HG03064 (cell line): ENCODE measurements at regions not wholly inside any gene's neighbourhood (a gene's known extent, or its start where the extent isn't known, plus 50 kb on each side); places are given as distances from the start of the nearest gene placed in this dataset.
"Not testable (repeated sequence)": the region's sequence is repeated elsewhere in the genome, so short reads cannot be mapped to it uniquely, and the experiment has no call there.

Experiments used
- ATAC-seq: cut with Tn5 transposase; IDR thresholded peaks from one replicate; pipeline ENCODE4 v1.9.1; 2021; ENCODE audit warnings: low read depth; ENCODE audit not compliant: unreplicated experiment

DNA sequence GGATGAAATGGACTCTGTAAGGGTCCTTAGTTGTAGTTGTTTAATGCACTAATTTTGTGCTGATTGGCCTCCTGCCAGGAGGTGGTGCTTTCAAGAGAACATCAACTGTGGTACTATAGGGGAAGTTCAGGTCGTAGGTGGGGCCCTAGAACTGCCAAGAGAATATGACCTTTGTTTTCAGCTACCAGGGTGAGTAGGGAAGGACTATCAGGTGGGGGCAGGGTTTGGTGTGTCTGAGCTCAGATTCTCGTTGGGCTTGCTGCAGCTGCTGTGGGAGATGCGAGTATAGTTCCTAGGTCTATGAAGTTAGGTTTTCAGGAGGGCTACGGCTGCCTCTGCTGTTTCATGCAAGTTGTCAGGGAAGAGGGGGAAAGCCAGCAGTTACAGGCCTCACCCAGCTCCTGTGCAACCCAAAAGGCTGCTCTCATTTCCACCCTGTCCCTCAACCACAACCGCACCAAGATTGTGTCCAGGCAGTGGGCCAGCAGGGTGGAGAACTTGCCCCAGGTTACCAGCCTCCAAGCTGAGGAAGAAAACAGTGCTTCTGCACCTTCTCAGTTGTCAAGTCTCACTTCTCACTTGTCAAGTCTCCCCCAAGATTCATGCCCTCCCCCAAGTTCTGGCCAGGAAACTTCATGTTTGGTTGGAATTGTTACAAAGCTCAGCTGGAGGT, 626.5 kb upstream of the MAP3K7 start:
- no peak for ATAC-seq

DNA sequence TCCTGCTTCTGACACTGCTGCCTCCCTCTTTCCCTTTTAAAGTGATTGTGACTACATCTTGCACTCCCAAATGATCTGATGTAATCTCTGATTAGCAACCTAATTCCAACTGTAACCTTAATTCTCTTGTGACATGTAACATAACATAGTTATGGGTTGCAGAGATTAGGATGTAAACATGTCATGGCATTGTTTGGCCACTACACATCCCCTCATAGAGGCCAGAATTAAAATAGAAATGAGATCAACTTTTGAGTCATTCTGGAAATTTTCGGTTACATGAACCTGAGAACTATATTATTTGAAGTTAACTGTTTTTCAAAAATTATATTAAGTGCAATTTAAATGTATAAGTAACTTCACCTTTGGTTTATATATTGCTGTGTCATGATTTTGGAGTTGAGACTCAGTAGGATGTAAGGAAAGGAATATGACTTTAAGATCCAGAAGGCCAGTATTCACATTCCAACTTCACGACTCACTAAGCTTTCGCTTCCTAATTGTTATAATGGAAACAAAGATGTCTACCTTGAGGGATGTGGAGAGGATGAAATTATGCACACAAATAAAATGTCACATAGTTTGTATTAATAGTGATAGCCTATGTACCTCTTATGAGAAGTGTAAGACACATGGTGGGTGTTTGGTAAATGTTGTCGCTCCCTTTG, 611.9 kb upstream of the MAP3K7 start:
- ATAC-seq: no peak

DNA sequence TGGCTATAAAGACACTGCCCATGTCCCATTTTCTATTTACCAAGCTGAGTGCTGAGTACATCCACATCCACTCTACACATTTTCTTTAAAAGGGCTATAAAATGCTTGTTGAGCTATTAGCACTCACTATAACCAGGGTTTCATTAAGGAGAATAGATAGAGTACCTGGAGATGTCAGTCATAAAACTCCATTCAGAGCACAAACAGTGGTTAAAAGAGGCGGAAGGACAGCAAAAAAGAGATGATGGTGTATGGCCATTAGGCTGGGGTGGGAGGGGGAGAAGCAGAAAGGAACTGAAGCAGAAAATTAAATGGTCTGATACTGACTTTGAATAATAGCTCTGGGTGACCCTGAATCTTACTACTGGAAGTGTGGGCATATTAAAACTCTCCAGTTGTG, 609.9 kb upstream of the MAP3K7 start:
- no peak for ATAC-seq

DNA sequence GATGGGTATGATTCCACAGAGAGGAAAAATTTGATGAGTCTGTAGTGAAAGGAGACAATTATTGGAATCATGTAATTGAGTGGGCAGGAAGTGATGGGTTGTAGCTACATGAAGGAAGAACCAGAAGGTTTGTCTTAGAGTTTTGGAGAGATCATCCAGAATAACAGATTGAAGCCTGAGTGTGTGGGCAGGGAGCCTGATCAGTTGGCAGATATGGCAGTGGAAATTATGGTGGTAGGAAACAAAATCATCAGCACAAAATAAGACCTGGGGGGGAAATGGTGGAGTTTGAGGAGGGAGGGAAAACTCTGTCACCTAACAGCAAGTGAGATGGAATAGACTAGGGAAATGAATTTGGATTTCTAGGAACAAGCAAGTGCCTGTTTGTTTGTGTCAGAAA, 606.6 kb upstream of the MAP3K7 start:
- no peak for ATAC-seq

DNA sequence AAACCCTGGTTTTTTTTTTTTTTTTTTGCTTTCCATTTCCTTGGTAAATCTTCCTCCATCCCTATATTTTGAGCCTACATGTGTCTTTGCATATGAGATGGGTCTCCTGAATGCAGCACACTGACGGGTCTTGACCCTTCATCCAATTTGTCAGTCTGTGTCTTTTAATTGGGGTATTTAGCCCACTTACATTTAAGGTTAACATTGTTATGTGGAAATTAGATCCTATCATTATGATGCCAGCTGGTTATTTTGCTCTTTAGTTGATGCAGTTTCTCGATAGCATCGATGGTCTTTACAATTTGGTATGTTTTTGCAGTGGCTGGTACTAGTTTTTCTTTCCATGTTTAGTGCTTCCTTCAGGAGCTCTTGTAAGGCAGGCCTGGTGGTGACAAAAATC, 603.2 kb upstream of the MAP3K7 start:
- not testable (repeated sequence) for ATAC-seq

DNA sequence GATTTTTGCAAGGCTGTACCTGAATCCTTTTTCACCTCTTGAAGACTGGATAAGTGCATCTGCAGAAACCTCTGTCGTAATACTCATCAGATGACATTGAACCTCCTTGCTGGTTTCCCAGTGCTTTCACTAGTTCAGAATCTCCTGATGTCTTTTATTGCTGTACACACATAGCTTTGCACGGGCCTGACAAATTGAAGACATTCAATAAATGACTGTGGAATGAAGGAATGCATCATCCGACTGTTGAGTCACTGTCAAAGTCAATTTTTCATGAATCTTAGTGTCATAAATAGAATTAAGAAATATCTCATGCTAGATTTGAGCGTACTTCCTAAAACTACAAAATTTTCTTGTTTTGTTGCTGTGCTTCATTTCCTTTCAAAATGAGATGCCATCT, 598.2 kb upstream of the MAP3K7 start:
- ATAC-seq: no peak

DNA sequence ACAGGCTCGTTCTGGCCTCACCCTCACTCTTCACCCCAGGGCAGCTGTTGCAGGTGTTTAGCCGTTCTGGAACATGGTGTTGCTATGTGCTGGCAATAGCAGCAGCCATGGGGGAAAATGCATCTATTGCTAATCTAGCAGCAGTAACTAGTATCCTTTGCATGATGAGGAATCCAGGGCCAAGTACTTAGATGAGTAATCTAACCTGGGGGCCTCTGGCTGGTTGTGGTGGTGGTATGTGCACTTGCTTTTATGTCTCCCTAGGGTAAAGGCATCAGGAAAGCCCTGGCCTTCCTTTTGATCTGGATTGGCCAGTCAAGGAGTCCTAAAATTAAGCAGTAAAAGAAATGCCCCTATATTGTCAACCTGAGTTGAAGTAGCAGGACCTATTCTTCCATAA, 594.5 kb upstream of the MAP3K7 start:
- ATAC-seq: no peak

DNA sequence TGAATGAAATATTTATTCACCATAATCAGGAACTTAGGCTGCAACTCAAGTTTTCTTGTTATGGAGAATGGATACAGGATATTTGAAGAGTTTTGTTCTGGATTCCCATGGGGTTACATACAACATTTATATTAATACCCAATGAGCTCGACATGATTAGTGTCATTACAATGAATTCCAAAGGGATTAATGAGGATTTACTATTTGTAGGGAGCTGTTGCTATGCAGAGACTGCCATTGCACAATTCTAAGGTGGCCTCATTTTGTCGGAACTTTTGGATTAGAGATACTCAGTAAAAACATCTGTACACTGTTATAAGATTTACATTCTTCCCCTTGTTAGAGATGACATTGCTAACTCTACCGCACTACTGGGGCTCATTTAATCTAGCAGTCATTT, 586.8 kb upstream of the MAP3K7 start:
- no peak for ATAC-seq

DNA sequence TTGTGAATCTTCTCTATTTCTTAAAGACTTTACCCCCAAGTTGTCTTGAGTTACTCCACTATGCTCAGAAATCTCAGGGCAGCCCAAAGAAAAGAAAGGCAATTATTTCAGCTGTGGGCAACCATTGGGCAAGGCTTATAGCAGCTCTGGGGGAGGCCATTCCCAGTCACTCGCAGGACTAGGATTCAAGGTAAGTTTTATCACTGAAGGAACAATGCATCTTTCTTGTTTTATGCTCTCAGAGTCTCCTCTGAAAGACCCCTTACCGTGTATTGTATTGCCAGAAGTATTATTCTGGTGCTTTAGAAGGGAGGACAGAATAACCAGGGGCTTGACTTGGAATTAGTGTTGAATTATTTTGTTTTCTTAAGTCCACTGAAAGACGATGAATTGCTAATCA, 586.3 kb upstream of the MAP3K7 start:
- ATAC-seq: no peak

DNA sequence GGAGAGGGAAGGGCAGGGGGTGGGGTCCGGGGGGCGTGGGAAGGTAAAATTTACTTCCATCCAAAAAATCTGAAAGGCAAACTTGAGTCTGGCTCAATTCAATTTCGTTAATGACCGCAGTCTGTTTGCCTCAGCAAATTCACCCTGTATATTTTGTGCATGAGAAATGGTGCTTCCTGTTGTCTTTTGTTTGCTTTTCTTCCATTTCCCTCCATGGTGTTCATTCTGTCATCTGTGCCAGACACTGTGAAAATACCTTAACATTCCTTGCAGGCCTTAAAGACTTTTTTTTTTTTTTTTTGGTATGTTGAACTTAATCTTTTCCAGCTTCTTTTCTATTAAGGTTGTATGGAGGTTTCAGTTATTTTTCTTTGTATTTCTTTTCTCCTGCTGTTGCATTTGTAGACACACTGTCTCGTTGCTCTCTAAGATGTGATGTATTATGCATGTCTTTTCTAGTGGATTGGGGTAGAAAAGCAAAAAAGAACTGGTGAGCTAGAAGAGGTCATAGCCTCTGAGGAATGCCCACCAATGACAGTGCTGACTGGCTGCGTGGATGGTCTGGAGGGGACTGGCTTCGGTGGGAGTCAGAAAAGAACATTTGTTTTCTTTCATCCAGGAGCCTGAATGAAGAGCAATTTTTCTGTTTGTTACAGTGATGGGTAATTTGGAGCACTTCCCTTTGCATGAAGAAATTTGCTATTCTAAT, 585.0 kb upstream of the MAP3K7 start:
- ATAC-seq: no peak

DNA sequence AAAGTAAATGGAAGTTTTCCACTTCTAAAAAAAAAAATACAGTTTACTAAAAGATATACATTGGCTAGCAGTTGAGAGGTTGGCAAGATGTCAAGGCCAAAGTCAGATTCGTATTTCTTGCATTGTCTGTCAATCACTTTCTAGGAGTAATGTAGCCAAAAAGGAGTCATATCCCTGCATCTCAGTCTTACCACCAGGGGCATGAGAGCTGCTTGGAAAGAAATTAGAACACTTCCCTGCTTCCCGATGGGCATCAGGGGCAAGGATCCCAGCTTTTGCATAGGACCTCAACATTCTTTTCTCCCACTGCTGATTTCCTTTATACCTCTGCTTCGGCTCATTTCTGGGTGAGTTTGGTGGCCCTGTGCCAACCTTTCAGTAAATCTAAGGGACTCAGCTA, 581.0 kb upstream of the MAP3K7 start:
- ATAC-seq: no peak

DNA sequence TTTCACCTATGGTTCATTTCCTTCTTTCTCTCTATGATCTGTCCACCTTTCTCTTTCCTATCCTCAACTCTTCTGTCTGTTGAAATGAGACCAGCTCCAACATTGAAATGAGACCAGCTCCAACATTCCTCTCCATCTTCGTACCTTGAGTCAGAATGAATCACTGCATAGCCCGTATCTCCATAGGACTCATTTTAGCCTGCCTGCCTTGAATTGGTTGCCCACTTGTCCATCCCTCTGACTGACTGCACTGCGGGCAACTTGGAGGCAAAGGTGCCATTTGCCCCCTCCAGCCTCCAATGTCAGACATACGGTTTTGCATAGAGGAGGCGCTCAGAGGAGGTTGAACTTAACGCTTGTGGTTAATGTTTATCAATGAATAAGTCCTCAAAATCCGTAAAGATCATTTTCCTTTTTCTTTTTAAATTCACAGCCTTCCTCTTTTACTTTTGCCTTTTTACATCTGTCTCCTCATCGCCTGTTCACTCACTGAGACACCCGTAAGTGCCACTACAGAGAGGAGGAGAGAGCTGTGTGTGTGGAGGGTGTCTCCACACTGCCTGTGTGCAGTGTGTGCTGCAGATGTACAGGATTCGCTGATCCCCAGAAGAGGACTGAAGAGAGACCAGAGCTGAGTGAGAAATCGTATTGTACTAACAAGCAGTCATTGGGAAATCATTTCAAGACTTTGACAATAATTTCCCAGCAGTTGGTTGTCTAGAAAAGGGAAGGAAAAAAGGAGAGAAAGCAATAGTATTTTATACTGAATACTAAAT, 579.6 kb upstream of the MAP3K7 start:
- ATAC-seq: no peak

DNA sequence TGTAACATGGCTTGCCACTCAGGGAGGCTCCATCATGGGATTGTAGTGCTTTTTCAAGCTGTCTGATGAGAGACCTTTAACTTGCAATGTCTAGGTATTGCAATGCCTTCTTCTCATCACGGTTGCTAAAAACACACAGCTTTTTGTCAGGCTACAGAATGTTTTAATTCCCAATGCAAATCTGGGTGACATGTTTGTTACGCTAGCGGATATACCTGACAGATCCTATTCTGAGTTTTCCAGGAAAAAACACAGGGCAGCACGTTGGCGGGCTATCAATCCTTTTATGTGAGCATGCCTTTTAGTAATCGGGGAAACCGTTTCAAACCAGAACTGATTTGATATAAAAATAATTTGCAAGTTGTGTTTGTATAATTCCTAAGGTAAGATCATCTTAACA, 577.2 kb upstream of the MAP3K7 start:
- ATAC-seq: no peak

DNA sequence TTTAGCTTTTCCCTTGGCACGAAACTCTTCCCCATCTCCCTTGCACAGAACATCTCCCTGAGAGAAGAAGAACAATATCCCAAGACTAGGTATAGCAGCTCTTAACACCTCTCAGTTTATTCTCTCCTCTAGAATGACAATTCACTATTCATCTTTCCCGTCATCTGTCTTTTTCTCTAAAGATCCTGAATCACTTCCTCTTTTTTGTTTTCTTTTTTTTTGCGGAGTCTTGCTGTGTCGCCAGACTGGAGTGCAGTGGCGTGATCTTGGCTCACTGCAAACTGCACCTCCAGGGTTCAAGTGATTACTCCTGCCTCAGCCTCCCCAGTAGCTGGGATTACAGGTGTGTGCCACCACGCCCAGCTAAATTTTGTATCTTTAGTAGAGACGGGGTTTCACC, 574.4 kb upstream of the MAP3K7 start:
- no peak for ATAC-seq

DNA sequence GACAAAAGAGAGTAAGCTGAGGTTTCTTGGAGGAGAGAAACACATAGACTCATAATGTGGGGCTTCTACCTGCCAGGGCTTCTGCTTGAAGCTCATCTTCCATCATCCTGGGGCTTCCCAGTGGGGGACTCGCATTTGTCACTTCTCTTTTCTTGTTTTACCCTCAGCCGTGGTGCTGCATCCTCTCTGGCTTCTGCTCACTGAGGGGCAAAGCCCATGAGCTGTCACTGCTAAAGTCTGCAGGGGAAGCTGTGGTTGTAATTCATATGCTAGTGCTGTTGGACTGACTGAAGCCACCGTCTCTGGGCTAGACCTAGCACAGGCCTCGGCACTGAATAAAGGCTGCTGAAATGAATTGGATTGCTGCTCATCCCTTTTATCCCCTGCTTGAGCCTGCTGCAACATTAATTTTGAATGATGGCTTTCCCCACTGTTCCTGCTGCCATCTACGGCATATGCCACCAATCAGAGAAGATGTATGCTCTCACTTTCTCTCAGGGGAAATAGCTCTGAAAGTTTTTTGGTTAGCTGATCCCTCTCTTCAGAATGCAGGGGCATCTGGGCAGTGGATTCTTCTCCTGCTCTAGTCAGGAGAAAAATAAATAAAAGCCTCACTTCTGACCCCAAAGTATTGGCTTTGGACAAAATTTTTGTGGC, 568.4 kb upstream of the MAP3K7 start:
- ATAC-seq: no peak

DNA sequence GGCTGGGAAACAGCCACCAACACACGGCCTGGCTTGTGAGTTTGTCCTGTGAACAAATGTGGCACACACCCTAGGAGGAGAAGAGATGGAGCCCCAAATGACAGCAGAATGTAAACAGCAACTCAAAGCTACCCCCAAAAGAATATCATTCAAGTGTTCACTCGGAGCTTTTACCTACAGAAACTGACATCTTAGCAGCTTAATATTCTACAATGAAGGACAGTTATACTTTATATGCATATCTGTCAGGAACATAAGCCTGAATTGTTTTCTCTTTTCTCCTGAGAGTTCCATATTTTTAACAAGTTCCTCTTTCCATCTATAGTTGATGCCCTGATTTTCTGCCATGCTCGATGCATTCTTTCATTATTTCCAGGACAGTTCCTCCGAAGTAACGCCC, 566.0 kb upstream of the MAP3K7 start:
- ATAC-seq: no peak

DNA sequence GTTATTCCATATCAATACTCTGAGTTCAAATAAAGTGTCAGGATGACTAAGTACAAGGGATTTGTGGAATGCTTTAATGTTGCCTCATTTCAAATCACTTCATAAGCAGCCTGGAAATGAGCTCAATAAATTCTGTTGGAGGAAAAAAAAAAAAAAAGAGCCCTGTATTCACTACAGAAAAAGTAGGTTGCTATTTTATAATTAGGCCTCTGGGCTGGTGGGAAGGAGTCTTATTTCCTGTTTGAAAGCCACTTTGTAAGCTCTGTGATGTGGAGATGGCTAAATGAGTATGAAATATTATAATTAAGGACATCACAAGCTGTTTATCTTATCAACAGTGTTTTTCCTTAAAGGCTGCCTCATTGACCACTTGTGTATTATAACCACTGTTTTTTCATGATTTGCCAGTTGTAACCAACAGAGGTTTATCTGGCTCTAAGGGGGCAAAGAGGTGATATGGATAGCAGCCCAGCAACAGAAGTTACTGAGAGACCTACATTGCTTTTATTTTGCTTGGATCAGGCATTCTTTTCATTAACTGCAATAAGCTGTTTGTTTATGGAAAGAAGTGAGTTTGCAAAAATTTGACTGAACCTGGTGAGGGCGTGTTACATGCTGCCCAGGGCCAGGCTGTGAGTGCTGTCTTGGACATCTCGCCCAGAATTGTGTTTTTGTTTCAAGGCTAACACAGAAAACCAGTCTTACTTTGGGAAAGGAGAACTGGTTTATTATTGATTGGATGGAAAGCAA, 563.3 kb upstream of the MAP3K7 start:
- no peak for ATAC-seq

DNA sequence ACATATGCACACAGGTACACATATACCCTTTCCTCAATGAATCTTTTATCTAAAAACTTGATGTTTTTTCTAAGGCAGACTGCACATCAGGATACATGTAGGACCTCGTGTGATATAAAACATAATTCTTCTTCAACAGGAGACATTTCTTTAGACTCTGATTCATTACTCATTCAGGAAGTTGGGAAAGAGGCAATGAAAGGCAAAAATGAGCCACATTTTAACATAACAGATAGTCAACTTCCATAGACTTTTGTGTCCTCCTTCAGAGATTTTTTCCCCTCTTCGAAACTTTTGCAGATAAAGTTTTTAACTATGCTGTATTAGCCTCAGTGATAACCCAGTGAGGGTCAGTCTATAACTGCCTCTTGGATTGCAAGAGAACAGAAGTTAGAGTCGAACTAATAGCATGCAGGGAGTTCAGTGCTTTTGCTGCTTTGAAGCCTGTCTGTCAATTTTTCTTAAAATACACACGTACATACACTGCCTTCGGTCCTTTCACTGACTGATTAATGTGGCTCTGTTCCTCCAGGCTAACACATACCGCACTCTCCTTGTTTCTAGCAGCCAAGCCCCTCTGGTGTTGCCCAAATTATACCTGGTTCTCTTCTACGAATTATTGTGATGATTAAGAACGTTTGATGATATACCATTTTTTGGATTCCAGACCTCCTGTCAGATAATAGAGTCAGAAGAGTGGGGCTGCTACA, 562.5 kb upstream of the MAP3K7 start:
- ATAC-seq: no peak

DNA sequence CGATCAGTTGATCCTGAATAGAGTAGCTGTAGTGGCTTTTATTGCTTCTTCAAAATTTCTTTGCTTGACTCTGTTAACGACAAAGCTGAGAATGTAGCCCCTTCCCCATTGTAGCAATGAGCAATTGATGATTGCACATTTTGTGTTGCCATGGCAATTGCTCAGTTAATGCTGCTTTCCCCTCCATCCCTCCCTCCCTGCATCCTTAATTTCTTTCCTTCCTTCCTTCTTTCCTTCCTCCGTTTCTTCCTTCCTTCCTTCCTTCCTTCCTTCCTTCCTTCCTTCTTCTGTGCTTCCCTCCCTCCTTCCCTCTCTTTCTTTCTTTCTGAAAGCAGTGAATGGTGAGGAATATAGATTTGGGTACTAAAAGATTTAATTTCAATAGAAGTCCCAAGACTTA, 557.3 kb upstream of the MAP3K7 start:
- no peak for ATAC-seq
